SU-DHL-6 (cell line): ENCODE measurements at regions not wholly inside any gene's neighbourhood (a gene's known extent, or its start where the extent isn't known, plus 50 kb on each side); places are given as distances from the start of the nearest gene placed in this dataset.

Source experiments
- H2AFZ ChIP-seq: fragments of 200-600 bp; sonication (generic); 2 replicates; pipeline ENCODE4 v1.6.1; 2014; ENCODE audit warnings: low read depth, mild to moderate bottlenecking, moderate library complexity, mixed read lengths, antibody characterized with exemption, low read length; ENCODE audit not compliant: severe bottlenecking
- H3F3A ChIP-seq: fragments of 200-600 bp; shearing (Covaris generic); 2 replicates; pipeline ENCODE4 v1.6.0; 2016; ENCODE audit warnings: antibody characterized with exemption, mild to moderate bottlenecking; ENCODE audit not compliant: insufficient read depth
- H3K27ac ChIP-seq: fragments of 200-600 bp; sonication (generic); 2 replicates; pipeline ENCODE4 v1.5.1; 2016; ENCODE audit warnings: low read depth, mild to moderate bottlenecking, low read length, moderate library complexity, mixed read lengths
- H3K27me3 ChIP-seq: fragments of 200-600 bp; sonication (generic), shearing (Covaris generic); 2 replicates; pipeline ENCODE4 v1.6.0; 2014; ENCODE audit warnings: mild to moderate bottlenecking, low read length
- H3K36me3 ChIP-seq: fragments of 200-600 bp; sonication (generic); 2 replicates; pipeline ENCODE4 v1.6.1; 2014; ENCODE audit warnings: mild to moderate bottlenecking, low read length, mixed read lengths
- H3K4me2 ChIP-seq: fragments of 300-600, 200-600 bp; shearing (Covaris generic), sonication (generic); 2 replicates; pipeline ENCODE4 v1.6.0; 2014; ENCODE audit warnings: low read length, low read depth, mild to moderate bottlenecking; ENCODE audit not compliant: poor library complexity, severe bottlenecking
- H3K4me3 ChIP-seq: fragments of 200-600 bp; sonication (generic); 2 replicates; pipeline ENCODE4 v1.5.1; 2014; ENCODE audit warnings: antibody characterized with exemption, low read length, mild to moderate bottlenecking, mixed read lengths; ENCODE audit not compliant: insufficient read depth, poor library complexity, severe bottlenecking
- H3K79me2 ChIP-seq: fragments of 200-600 bp; sonication (generic); 2 replicates; pipeline ENCODE4 v1.6.1; 2014; ENCODE audit warnings: mild to moderate bottlenecking, low read length, moderate library complexity; ENCODE audit not compliant: insufficient read depth
- H3K9ac ChIP-seq: fragments of 200-600 bp; sonication (generic); 2 replicates; pipeline ENCODE4 v1.7.0; 2014; ENCODE audit warnings: mild to moderate bottlenecking, low read length
- H3K9me2 ChIP-seq: fragments of 200-600 bp; sonication (generic); replicated peaks from 2 replicates; pipeline ENCODE4 v1.6.1; 2014; ENCODE audit warnings: low read length; ENCODE audit not compliant: insufficient read depth
- H3K9me3 ChIP-seq: fragments of 200-600 bp; sonication (generic); 2 replicates; pipeline ENCODE4 v1.6.1; 2014; ENCODE audit warnings: low read length, mixed read lengths; ENCODE audit not compliant: insufficient read depth
- H4K20me1 ChIP-seq: fragments of 200-600 bp; sonication (generic); 2 replicates; pipeline ENCODE4 v1.6.1; 2014; ENCODE audit warnings: low read depth, mild to moderate bottlenecking, antibody characterized with exemption, low read length, moderate library complexity, mixed read lengths
- EZH2phosphoT487 ChIP-seq: fragments of 200-600 bp; sonication (generic), shearing (Covaris generic); conservative IDR thresholded peaks from 2 replicates; pipeline ENCODE4 v1.6.1; 2018; ENCODE audit warnings: mild to moderate bottlenecking, antibody characterized with exemption, low read length, moderate library complexity, mixed read lengths
- TF ChIP-seq, protein P1 (sequence below): fragments of 200-600 bp; sonication (generic); IDR thresholded peaks from one replicate; pipeline ENCODE4 v1.5.1; 2017; ENCODE audit warnings: antibody characterized with exemption, mild to moderate bottlenecking, low read length, moderate library complexity; ENCODE audit not compliant: insufficient read depth, poor library complexity, severe bottlenecking

DNA sequence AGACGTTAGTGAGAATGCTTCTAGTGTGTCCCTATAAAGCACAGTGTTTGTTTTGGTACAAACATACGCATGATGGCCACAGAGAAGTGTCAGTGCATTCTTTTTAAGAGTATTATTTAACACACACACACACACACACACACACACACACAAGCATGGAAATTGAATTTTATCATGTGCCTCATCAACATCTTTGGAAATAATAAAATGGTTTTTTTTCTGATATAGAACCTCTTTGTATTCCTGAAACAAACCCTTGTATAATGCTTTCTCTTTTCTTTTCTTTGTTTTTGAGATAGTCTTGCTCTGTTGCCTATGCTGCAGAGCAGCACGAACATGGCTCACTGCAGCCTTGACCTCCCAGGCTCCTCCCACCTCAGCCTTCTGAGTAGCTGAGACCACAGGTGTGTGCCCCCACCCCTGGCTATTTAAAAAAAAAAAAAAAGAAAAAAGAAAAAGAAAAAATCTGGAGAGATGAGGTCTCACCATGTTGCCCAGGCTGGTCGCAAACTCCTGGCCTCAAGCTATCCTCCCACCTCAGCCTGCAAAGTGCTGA, 116.2 kb upstream of the SYNDIG1 start:
- H3K27ac ChIP-seq = no peak overlapping the region
- no peaks in the 10 kb centered on the region for H3K36me3 ChIP-seq

DNA sequence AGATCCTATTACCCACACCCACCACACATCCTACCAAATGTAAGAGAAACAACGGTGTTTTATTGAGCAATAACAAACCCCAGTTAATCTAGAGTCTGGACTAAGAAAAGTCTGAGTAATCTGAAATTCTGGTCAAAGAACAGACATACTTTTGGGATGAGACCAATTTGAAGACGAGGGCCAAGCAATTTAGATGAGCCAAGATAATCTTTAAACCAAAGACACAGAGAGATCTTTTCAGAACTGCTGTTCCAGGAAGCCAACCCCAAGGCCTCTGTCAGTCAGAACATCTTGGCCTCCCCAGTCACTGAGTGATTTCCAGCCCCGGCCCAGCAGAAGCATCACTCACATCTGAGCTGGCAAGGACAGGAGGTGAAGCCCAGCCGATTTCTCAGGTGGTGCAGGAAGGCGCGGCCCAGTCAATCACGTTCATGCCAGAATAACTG, 118.5 kb upstream of the SYNDIG1 start:
- Histone ChIP-seq H3K9me2 (no peaks in the 10 kb centered on the region), H3K36me3 (no peaks in the 10 kb centered on the region), H3K79me2 (no peaks in the 10 kb centered on the region), H3K4me2 (no peak overlapping the region), H3K27me3 (no peaks in the 10 kb centered on the region), H3F3A (no peaks in the 10 kb centered on the region), H2AFZ (no peak overlapping the region), H3K9me3 (no peaks in the 10 kb centered on the region), H3K9ac (no peak overlapping the region), H3K4me3 (no peak overlapping the region), H3K27ac (no peak overlapping the region), H4K20me1 (no peaks in the 10 kb centered on the region)
- TF ChIP-seq EZH2phosphoT487 = no peak
- TF ChIP-seq, protein P1, sequence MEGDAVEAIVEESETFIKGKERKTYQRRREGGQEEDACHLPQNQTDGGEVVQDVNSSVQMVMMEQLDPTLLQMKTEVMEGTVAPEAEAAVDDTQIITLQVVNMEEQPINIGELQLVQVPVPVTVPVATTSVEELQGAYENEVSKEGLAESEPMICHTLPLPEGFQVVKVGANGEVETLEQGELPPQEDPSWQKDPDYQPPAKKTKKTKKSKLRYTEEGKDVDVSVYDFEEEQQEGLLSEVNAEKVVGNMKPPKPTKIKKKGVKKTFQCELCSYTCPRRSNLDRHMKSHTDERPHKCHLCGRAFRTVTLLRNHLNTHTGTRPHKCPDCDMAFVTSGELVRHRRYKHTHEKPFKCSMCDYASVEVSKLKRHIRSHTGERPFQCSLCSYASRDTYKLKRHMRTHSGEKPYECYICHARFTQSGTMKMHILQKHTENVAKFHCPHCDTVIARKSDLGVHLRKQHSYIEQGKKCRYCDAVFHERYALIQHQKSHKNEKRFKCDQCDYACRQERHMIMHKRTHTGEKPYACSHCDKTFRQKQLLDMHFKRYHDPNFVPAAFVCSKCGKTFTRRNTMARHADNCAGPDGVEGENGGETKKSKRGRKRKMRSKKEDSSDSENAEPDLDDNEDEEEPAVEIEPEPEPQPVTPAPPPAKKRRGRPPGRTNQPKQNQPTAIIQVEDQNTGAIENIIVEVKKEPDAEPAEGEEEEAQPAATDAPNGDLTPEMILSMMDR = no peak

More for the DNA sequence above, 116.2 kb upstream of the SYNDIG1 start:
- Histone ChIP-seq H3K4me3 (no peak overlapping the region), H3K9ac (no peak overlapping the region), H3K27me3 (no peaks in the 10 kb centered on the region), H4K20me1 (no peaks in the 10 kb centered on the region), H3F3A (no peaks in the 10 kb centered on the region), H3K9me3 (no peaks in the 10 kb centered on the region), H2AFZ (no peak overlapping the region), H3K4me2 (no peak overlapping the region), H3K79me2 (no peaks in the 10 kb centered on the region), H3K9me2 (no peaks in the 10 kb centered on the region)
- no peak for TF ChIP-seq EZH2phosphoT487
- TF ChIP-seq, protein P1 = no peak

- no peaks in the 10 kb centered on the region for H3K36me3 ChIP-seq
- H2AFZ ChIP-seq = no peak overlapping the region
- no peak for TF ChIP-seq EZH2phosphoT487
- TF ChIP-seq, protein P1 = no peak
- no peaks in the 10 kb centered on the region for H3F3A ChIP-seq
- no peaks in the 10 kb centered on the region for H3K27me3 ChIP-seq
- H3K9me3 ChIP-seq = no peaks in the 10 kb centered on the region
- H3K4me2 ChIP-seq = no peak overlapping the region
- no peaks in the 10 kb centered on the region for H3K9me2 ChIP-seq
- H4K20me1 ChIP-seq = no peaks in the 10 kb centered on the region
- H3K79me2 ChIP-seq = no peaks in the 10 kb centered on the region
- H3K27ac ChIP-seq = no peak overlapping the region
- H3K9ac ChIP-seq = no peak overlapping the region
- H3K4me3 ChIP-seq = no peak overlapping the region
Measured at GRCh38 chr20:24341781-24342180, 127.6 kb upstream of the SYNDIG1 start.
